ENCODE measurements at regions not wholly inside any gene's neighbourhood (a gene's known extent, or its start where the extent isn't known, plus 50 kb on each side); places are given as distances from the start of the nearest gene placed in this dataset.

- no peaks in the 10 kb centered on the region for H3K9me3 Mint-ChIP-seq (ENCODE audit: unreplicated experiment)
- Histone ChIP-seq H3K4me3 (ENCODE audit: insufficient read depth, low read depth, low read length) (no peak overlapping the region), H2AFZ (ENCODE audit: low read depth, low read length) (no peak overlapping the region), H3K9me3 (ENCODE audit: insufficient read depth, low read depth, low read length) (no peaks in the 10 kb centered on the region), H3K9ac (ENCODE audit: low read length) (no peak overlapping the region), H3K4me1 (ENCODE audit: insufficient read depth, low read length) (no peaks in the 10 kb centered on the region), H4K20me1 (ENCODE audit: insufficient read depth, low read length) (no peaks in the 10 kb centered on the region), H3K79me2 (ENCODE audit: insufficient read depth, low read length) (no peaks in the 10 kb centered on the region), H3K27ac (ENCODE audit: low read depth, low read length) (no peak overlapping the region), H3K27me3 (ENCODE audit: insufficient read depth, low read length) (no peaks in the 10 kb centered on the region), H3K4me2 (ENCODE audit: low read length) (no peak overlapping the region), H3K36me3 (ENCODE audit: insufficient read depth, low read length) (no peaks in the 10 kb centered on the region)
- no peaks in the 10 kb centered on the region for H3K27me3 Mint-ChIP-seq (ENCODE audit: low read depth, unreplicated experiment)
- no peak overlapping the region for H3K4me3 Mint-ChIP-seq (ENCODE audit: unreplicated experiment)
- H3K27ac Mint-ChIP-seq (ENCODE audit: unreplicated experiment) = no peak overlapping the region
- H3K4me1 Mint-ChIP-seq (ENCODE audit: low read depth, unreplicated experiment) = no peaks in the 10 kb centered on the region
- TF ChIP-seq CTCF (IDR thresholded peaks at IDR 0.05; ENCODE audit: insufficient read depth, low read depth, low read length) (no peak), EZH2 (IDR thresholded peaks at IDR 0.05; ENCODE audit: insufficient read depth, low read length) (no peak)
- no peaks in the 10 kb centered on the region for H3K36me3 Mint-ChIP-seq (ENCODE audit: low read depth, unreplicated experiment)
- FAIRE-seq (no peak), DNase-seq (ENCODE audit: low read depth) (no peak)
Measured at GRCh38 chr12:16112612-16113560, 164.6 kb downstream of the SLC15A5 start.

GRCh38 chr12:16112130-16112529, 165.4 kb downstream of the SLC15A5 start:
- no peaks in the 10 kb centered on the region for H3K27me3 Mint-ChIP-seq (ENCODE audit: low read depth, unreplicated experiment)
- H3K36me3 Mint-ChIP-seq (ENCODE audit: low read depth, unreplicated experiment) = no peaks in the 10 kb centered on the region
- no peak overlapping the region for H3K4me3 Mint-ChIP-seq (ENCODE audit: unreplicated experiment)
- Histone ChIP-seq H3K4me3 (ENCODE audit: insufficient read depth, low read depth, low read length) (no peak overlapping the region), H4K20me1 (ENCODE audit: insufficient read depth, low read length) (no peaks in the 10 kb centered on the region), H3K79me2 (ENCODE audit: insufficient read depth, low read length) (no peaks in the 10 kb centered on the region), H3K36me3 (ENCODE audit: insufficient read depth, low read length) (no peaks in the 10 kb centered on the region), H3K4me1 (ENCODE audit: insufficient read depth, low read length) (no peaks in the 10 kb centered on the region), H3K27ac (ENCODE audit: low read depth, low read length) (no peak overlapping the region), H3K27me3 (ENCODE audit: insufficient read depth, low read length) (no peaks in the 10 kb centered on the region), H3K9me3 (ENCODE audit: insufficient read depth, low read depth, low read length) (no peaks in the 10 kb centered on the region), H3K9ac (ENCODE audit: low read length) (no peak overlapping the region), H2AFZ (ENCODE audit: low read depth, low read length) (no peak overlapping the region), H3K4me2 (ENCODE audit: low read length) (no peak overlapping the region)
- H3K4me1 Mint-ChIP-seq (ENCODE audit: low read depth, unreplicated experiment) = no peaks in the 10 kb centered on the region
- TF ChIP-seq EZH2 (IDR thresholded peaks at IDR 0.05; ENCODE audit: insufficient read depth, low read length) = no peak
- no peak for TF ChIP-seq CTCF (IDR thresholded peaks at IDR 0.05; ENCODE audit: insufficient read depth, low read depth, low read length)
- H3K27ac Mint-ChIP-seq (ENCODE audit: unreplicated experiment) = no peak overlapping the region
- FAIRE-seq (no peak), DNase-seq (ENCODE audit: low read depth) (no peak)
- no peaks in the 10 kb centered on the region for H3K9me3 Mint-ChIP-seq (ENCODE audit: unreplicated experiment)

- Histone ChIP-seq H3K4me1 (ENCODE audit: insufficient read depth, low read length) (no peaks in the 10 kb centered on the region), H3K4me3 (ENCODE audit: insufficient read depth, low read depth, low read length) (no peak overlapping the region), H3K27me3 (ENCODE audit: insufficient read depth, low read length) (no peaks in the 10 kb centered on the region), H3K9ac (ENCODE audit: low read length) (no peak overlapping the region), H2AFZ (ENCODE audit: low read depth, low read length) (no peak overlapping the region), H3K9me3 (ENCODE audit: insufficient read depth, low read depth, low read length) (no peaks in the 10 kb centered on the region), H4K20me1 (ENCODE audit: insufficient read depth, low read length) (no peaks in the 10 kb centered on the region), H3K27ac (ENCODE audit: low read depth, low read length) (no peak overlapping the region), H3K79me2 (ENCODE audit: insufficient read depth, low read length) (no peaks in the 10 kb centered on the region), H3K36me3 (ENCODE audit: insufficient read depth, low read length) (no peaks in the 10 kb centered on the region), H3K4me2 (ENCODE audit: low read length) (no peak overlapping the region)
- DNase-seq (ENCODE audit: low read depth) (no peak), FAIRE-seq (no peak)
- Mint-ChIP-seq H3K4me3 (ENCODE audit: unreplicated experiment) (no peak overlapping the region), H3K27ac (ENCODE audit: unreplicated experiment) (no peak overlapping the region), H3K9me3 (ENCODE audit: unreplicated experiment) (peaks cover 2% of the 10 kb centered on the region), H3K27me3 (ENCODE audit: low read depth, unreplicated experiment) (no peaks in the 10 kb centered on the region), H3K36me3 (ENCODE audit: low read depth, unreplicated experiment) (no peaks in the 10 kb centered on the region), H3K4me1 (ENCODE audit: low read depth, unreplicated experiment) (no peaks in the 10 kb centered on the region)
- TF ChIP-seq CTCF (IDR thresholded peaks at IDR 0.05; ENCODE audit: insufficient read depth, low read depth, low read length) (no peak), EZH2 (IDR thresholded peaks at IDR 0.05; ENCODE audit: insufficient read depth, low read length) (no peak)
Measured at GRCh38 chr12:16110596-16110995, 166.9 kb downstream of the SLC15A5 start.
